BLaER1 (cell line): ENCODE measurements at regions not wholly inside any gene's neighbourhood (a gene's known extent, or its start where the extent isn't known, plus 50 kb on each side); places are given as distances from the start of the nearest gene placed in this dataset.

Source experiments
- H3K27ac ChIP-seq: shearing (Covaris generic); formaldehyde crosslinking; 2 replicates; pipeline ENCODE4 v1.8.1; 2022
- H3K27me3 ChIP-seq: shearing (Covaris generic); formaldehyde crosslinking; 2 replicates; pipeline ENCODE4 v1.8.1; 2022
- H3K36me3 ChIP-seq: shearing (Covaris generic); formaldehyde crosslinking; 2 replicates; pipeline ENCODE4 v1.8.1; 2022
- H3K4me1 ChIP-seq: shearing (Covaris generic); formaldehyde crosslinking; 2 replicates; pipeline ENCODE4 v1.8.1; 2022
- H3K4me2 ChIP-seq: shearing (Covaris generic); formaldehyde crosslinking; 2 replicates; pipeline ENCODE4 v1.8.1; 2022
- H3K4me3 ChIP-seq: shearing (Covaris generic); formaldehyde crosslinking; 2 replicates; pipeline ENCODE4 v1.8.1; 2022
- H3K9ac ChIP-seq: shearing (Covaris generic); formaldehyde crosslinking; 2 replicates; pipeline ENCODE4 v1.8.1; 2022
- H3K9me3 ChIP-seq: shearing (Covaris generic); formaldehyde crosslinking; 2 replicates; pipeline ENCODE4 v1.8.1; 2022
- H4K20me1 ChIP-seq: shearing (Covaris generic); formaldehyde crosslinking; 2 replicates; pipeline ENCODE4 v1.8.1; 2022
- Cebpa-rat ChIP-seq: shearing (Covaris generic); IDR thresholded peaks from 2 replicates; pipeline ENCODE4 v1.8.1; 2022

- Histone ChIP-seq H3K27me3 (no peaks in the 10 kb centered on the region), H3K9me3 (no peaks in the 10 kb centered on the region), H3K4me3 (no peak overlapping the region), H3K4me2 (no peak overlapping the region), H3K9ac (no peak overlapping the region), H3K36me3 (no peaks in the 10 kb centered on the region), H3K27ac (no peak overlapping the region), H4K20me1 (no peaks in the 10 kb centered on the region), H3K4me1 (no peaks in the 10 kb centered on the region)
- no peak for TF ChIP-seq Cebpa-rat
Observed at GRCh38 chr2:147389218-147389617, 455.6 kb upstream of the ACVR2A start.

- Histone ChIP-seq H4K20me1 (no peaks in the 10 kb centered on the region), H3K36me3 (no peaks in the 10 kb centered on the region), H3K4me1 (no peaks in the 10 kb centered on the region), H3K9me3 (no peaks in the 10 kb centered on the region), H3K27ac (no peak overlapping the region), H3K27me3 (no peaks in the 10 kb centered on the region), H3K9ac (no peak overlapping the region), H3K4me2 (no peak overlapping the region), H3K4me3 (no peak overlapping the region)
- no peak for TF ChIP-seq Cebpa-rat
Observed at GRCh38 chr2:147388217-147388616, 456.6 kb upstream of the ACVR2A start.

GRCh38 chr2:147386284-147386683, 458.5 kb upstream of the ACVR2A start:
- no peaks in the 10 kb centered on the region for H3K4me1 ChIP-seq
- H3K36me3 ChIP-seq = no peaks in the 10 kb centered on the region
- H4K20me1 ChIP-seq = no peaks in the 10 kb centered on the region
- H3K4me2 ChIP-seq = no peak overlapping the region
- no peaks in the 10 kb centered on the region for H3K27me3 ChIP-seq
- H3K9me3 ChIP-seq = no peaks in the 10 kb centered on the region
- no peak overlapping the region for H3K4me3 ChIP-seq
- TF ChIP-seq Cebpa-rat = no peak
- no peak overlapping the region for H3K27ac ChIP-seq
- H3K9ac ChIP-seq = no peak overlapping the region

- Histone ChIP-seq H3K4me3 (no peak overlapping the region), H3K4me2 (no peak overlapping the region), H3K9ac (no peak overlapping the region)
Observed at GRCh38 chr2:147385600-147385999, 459.2 kb upstream of the ACVR2A start.

GRCh38 chr2:147384659-147385058, 460.2 kb upstream of the ACVR2A start:
- no peaks in the 10 kb centered on the region for H3K9me3 ChIP-seq
- H3K27ac ChIP-seq = no peak overlapping the region
- H3K4me2 ChIP-seq = no peak overlapping the region
- H3K4me1 ChIP-seq = no peaks in the 10 kb centered on the region
- TF ChIP-seq Cebpa-rat = no peak
- H3K4me3 ChIP-seq = no peak overlapping the region
- H4K20me1 ChIP-seq = no peaks in the 10 kb centered on the region
- no peaks in the 10 kb centered on the region for H3K36me3 ChIP-seq
- no peak overlapping the region for H3K9ac ChIP-seq
- H3K27me3 ChIP-seq = no peaks in the 10 kb centered on the region

More at GRCh38 chr2:147385600-147385999, 459.2 kb upstream of the ACVR2A start:
- no peaks in the 10 kb centered on the region for H3K9me3 ChIP-seq
- no peaks in the 10 kb centered on the region for H3K4me1 ChIP-seq
- no peak overlapping the region for H3K27ac ChIP-seq
- no peaks in the 10 kb centered on the region for H3K36me3 ChIP-seq
- no peak for TF ChIP-seq Cebpa-rat
- H4K20me1 ChIP-seq = no peaks in the 10 kb centered on the region
- no peaks in the 10 kb centered on the region for H3K27me3 ChIP-seq

GRCh38 chr2:147382322-147382948, 462.4 kb upstream of the ACVR2A start:
- H3K27me3 ChIP-seq = no peaks in the 10 kb centered on the region
- H3K9ac ChIP-seq = no peak overlapping the region
- no peaks in the 10 kb centered on the region for H3K9me3 ChIP-seq
- no peaks in the 10 kb centered on the region for H3K36me3 ChIP-seq
- no peak for TF ChIP-seq Cebpa-rat
- H4K20me1 ChIP-seq = no peaks in the 10 kb centered on the region
- no peak overlapping the region for H3K4me2 ChIP-seq
- no peak overlapping the region for H3K27ac ChIP-seq
- no peaks in the 10 kb centered on the region for H3K4me1 ChIP-seq
- no peak overlapping the region for H3K4me3 ChIP-seq

GRCh38 chr2:147378403-147378802, 466.4 kb upstream of the ACVR2A start:
- H3K4me2 ChIP-seq = no peak overlapping the region
- no peak overlapping the region for H3K4me3 ChIP-seq
- H3K9me3 ChIP-seq = no peaks in the 10 kb centered on the region
- H4K20me1 ChIP-seq = no peaks in the 10 kb centered on the region
- H3K4me1 ChIP-seq = no peaks in the 10 kb centered on the region
- no peak for TF ChIP-seq Cebpa-rat
- no peak overlapping the region for H3K27ac ChIP-seq
- no peaks in the 10 kb centered on the region for H3K36me3 ChIP-seq
- no peaks in the 10 kb centered on the region for H3K27me3 ChIP-seq
- H3K9ac ChIP-seq = no peak overlapping the region

GRCh38 chr2:147375073-147375472, 469.8 kb upstream of the ACVR2A start:
- Histone ChIP-seq H3K27ac (no peak overlapping the region), H3K9ac (no peak overlapping the region), H3K36me3 (no peaks in the 10 kb centered on the region), H3K4me3 (no peak overlapping the region), H4K20me1 (no peaks in the 10 kb centered on the region), H3K27me3 (no peaks in the 10 kb centered on the region), H3K9me3 (no peaks in the 10 kb centered on the region), H3K4me2 (no peak overlapping the region), H3K4me1 (no peaks in the 10 kb centered on the region)
- TF ChIP-seq Cebpa-rat = no peak

GRCh38 chr2:147374423-147374811, 470.4 kb upstream of the ACVR2A start:
- no peak overlapping the region for H3K4me3 ChIP-seq
- no peak for TF ChIP-seq Cebpa-rat

GRCh38 chr2:147373800-147374422, 470.9 kb upstream of the ACVR2A start:
- Histone ChIP-seq H3K4me3 (no peak overlapping the region), H4K20me1 (no peaks in the 10 kb centered on the region), H3K27ac (no peak overlapping the region), H3K9me3 (no peaks in the 10 kb centered on the region), H3K4me1 (no peaks in the 10 kb centered on the region), H3K4me2 (no peak overlapping the region), H3K36me3 (no peaks in the 10 kb centered on the region), H3K9ac (no peak overlapping the region), H3K27me3 (no peaks in the 10 kb centered on the region)
- no peak for TF ChIP-seq Cebpa-rat

More at GRCh38 chr2:147374423-147374811, 470.4 kb upstream of the ACVR2A start:
- Histone ChIP-seq H3K27ac (no peak overlapping the region), H3K9me3 (no peaks in the 10 kb centered on the region), H3K9ac (no peak overlapping the region), H3K36me3 (no peaks in the 10 kb centered on the region), H3K27me3 (no peaks in the 10 kb centered on the region), H4K20me1 (no peaks in the 10 kb centered on the region), H3K4me2 (no peak overlapping the region), H3K4me1 (no peaks in the 10 kb centered on the region)

- H3K4me3 ChIP-seq = no peak overlapping the region
- peaks cover 4% of the 10 kb centered on the region; the same call in 1 of the 2 replicates for H3K9me3 ChIP-seq
- H3K36me3 ChIP-seq = no peaks in the 10 kb centered on the region
- no peaks in the 10 kb centered on the region for H4K20me1 ChIP-seq
- no peak overlapping the region for H3K9ac ChIP-seq
- H3K4me1 ChIP-seq = peaks cover 16% of the 10 kb centered on the region
- H3K27ac ChIP-seq = no peak overlapping the region
- TF ChIP-seq Cebpa-rat = no peak
- H3K4me2 ChIP-seq = no peak overlapping the region
- no peaks in the 10 kb centered on the region for H3K27me3 ChIP-seq
Observed at GRCh38 chr2:147368306-147368705, 476.5 kb upstream of the ACVR2A start.
